ENCODE measurements at regions not wholly inside any gene's neighbourhood (a gene's known extent, or its start where the extent isn't known, plus 50 kb on each side); places are given as distances from the start of the nearest gene placed in this dataset.
"Not testable (repeated sequence)": the region's sequence is repeated elsewhere in the genome, so short reads cannot be mapped to it uniquely, and the experiment has no call there.

DNA sequence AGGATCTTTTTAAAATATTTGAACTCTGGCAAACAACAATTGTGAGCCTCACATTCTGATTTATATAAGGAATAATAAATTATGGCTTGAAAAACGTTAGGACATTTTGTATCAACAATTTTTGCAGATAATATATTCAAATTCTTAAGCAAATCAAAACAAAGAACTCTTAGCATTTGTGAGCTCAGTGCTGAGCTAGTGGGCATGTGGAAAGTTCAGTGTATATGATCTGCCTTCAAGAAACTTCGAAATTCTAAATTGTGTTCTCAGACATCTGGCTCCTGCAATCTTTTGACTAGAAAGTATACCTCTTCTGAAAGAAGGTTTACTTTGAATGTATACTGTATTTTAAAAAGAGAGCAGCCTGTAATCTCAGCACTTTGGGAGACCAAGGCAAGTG, 122.3 kb upstream of the NEIL3 start:
- no peak for DNase-seq

DNA sequence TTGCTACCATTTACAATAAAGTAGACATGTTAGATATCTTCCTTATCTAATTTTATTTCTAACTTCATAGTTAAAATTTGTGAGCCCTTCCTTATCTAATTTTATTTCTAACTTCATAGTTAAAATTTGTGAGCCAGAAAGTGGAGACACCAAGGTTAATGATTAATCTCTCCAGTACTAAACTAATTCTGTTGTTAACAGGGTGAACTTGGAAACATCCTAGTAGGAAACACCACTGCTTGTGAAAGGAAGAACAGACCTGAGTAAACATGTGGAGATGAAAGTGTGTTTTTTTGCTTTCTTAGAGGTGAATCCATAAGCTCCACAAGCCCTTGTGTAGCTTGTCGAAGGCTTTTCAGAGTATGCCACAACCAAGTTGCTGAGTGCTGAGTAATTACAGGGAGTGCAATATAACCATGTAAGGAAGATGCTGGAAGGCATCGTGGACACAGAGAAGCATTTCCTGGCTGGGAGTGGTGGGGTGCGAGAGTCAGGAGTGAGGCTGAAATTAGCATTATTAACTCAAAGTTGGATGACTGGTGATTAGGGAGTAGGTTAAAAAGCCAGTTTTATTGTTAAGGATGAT, 118.6 kb upstream of the NEIL3 start:
- no peak for DNase-seq

GRCh38 chr4:177191586-177191985, 118.1 kb upstream of the NEIL3 start:
- no peak for DNase-seq

GRCh38 chr4:177191991-177192390, 117.7 kb upstream of the NEIL3 start:
- DNase-seq = no peak

DNA sequence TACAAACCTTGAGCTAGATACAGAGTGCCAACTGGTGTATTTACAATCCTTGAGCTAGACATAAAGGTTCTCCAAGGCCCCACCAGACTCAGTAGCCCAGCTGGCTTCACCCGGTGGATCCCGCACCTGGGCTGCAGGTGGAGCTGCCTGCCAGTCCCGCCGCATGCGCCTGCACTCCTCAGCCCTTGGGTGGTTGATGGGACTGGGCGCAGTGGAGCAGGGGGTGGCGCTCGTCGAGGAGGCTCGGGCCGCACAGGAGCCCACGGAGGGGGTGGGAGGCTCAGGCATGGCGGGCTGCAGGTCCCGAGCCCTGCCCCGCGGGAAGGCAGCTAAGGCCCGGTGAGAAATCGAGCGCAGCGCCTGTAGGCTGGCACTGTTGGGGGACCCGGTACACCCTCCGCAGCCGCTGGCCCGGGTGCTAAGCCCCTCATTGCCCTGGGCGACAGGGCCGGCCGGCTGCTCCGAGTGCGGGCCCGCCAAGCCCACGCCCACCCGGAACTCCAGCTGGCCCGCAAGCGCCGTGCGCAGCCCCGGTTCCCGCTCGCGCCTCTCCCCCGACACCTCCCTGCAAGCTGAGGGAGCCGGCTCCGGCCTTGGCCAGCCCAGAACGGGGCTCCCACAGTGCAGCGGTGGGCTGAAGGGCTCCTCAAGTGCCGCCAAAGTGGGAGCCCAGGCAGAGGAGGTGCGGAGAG, 116.5 kb upstream of the NEIL3 start:
- DNase-seq = not testable (repeated sequence)

GRCh38 chr4:177194906-177195305, 114.8 kb upstream of the NEIL3 start:
- no peak for DNase-seq

- DNase-seq = no peak
Measured at GRCh38 chr4:177196615-177197014, 113.1 kb upstream of the NEIL3 start.

- DNase-seq = no peak
Measured at GRCh38 chr4:177201614-177202013, 108.1 kb upstream of the NEIL3 start.

GRCh38 chr4:177204126-177204525, 105.5 kb upstream of the NEIL3 start:
- DNase-seq = no peak

GRCh38 chr4:177214935-177215334, 94.7 kb upstream of the NEIL3 start:
- no peak for DNase-seq

- no peak for DNase-seq
Measured at GRCh38 chr4:177220376-177220775, 89.3 kb upstream of the NEIL3 start.

- no peak for DNase-seq
Measured at GRCh38 chr4:177222781-177223180, 86.9 kb upstream of the NEIL3 start.

DNA sequence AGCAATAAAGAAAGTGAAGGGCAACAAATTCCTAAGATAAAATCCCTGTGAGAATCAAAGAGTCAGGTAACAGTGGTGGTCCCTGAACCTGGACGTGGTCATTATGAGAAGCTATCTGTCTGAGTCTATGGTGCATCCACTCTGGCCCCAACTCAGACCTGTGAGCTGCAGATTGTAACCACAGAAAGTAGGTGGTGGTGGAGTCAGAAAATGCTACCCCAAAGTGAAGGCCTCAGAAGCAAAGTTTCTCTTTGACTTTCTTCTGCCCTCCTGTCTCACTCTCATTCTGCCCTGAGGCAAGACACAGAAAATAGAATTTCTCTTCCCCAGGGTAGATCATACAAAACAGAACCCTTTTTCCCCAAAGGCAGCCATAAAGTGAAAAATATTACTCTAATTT, 84.1 kb upstream of the NEIL3 start:
- DNase-seq = no peak

- no peak for DNase-seq
Measured at GRCh38 chr4:177227636-177228035, 82.0 kb upstream of the NEIL3 start.

GRCh38 chr4:177228599-177228998, 81.1 kb upstream of the NEIL3 start:
- DNase-seq = no peak

- DNase-seq = peak; percentile 20
Measured at GRCh38 chr4:177229331-177229730, 80.3 kb upstream of the NEIL3 start.

DNA sequence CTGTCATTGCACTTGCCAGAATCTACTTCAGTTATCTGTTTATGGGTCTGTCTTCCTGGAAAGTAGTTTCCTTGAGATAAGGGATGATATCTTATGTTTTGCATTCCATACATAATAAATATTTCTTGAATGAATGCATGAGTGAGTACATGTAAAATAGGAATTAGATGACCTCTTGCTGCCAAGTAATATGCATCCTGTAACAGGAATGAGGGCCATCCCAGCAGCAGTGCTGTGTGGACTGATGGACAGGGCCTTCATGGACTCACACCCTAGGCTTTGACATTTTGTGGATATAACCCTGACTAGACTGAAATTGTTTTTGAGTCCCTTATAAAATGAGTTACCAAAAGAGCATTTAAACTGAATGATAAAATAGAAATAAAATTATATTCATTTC, 77.2 kb upstream of the NEIL3 start:
- DNase-seq = no peak

DNA sequence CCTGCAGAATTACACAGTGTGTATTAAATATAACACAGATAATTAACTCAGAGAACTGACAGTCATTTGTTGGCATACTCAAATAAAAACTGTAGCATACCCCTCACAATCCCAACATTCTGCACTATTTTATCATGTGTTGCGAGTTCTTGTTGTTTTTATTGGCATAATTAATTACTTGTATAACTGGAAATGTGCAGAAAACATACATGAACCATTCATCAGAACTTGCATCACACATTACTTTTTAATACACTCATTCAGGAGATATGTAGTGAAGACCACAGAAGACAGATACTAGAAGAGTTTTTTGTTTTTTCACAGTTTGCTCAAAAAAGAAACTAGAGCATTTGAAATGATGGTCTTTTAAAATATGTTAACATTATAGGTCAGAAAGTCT, 74.6 kb upstream of the NEIL3 start:
- no peak for DNase-seq

GRCh38 chr4:177236886-177237285, 72.8 kb upstream of the NEIL3 start:
- DNase-seq = no peak

GRCh38 chr4:177237291-177237690, 72.4 kb upstream of the NEIL3 start:
- DNase-seq = no peak

DNA sequence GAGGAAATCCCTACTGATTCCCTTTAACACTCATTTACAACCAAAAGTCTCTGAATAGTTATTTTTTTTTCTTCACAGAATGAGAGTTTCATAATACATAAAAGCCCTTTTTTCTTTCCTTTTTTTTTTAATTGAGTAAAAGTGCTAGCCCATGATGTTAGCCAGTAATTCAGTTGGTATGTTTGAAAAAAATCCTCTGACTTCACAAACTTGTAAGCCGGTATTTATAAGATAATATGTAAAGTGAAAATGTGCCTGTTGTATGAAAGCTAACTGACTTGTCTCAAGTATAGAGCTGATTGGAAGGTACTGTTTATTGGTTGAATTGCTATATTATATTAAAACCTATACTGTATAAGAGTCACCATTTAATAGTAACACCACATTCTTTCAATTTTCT, 70.2 kb upstream of the NEIL3 start:
- DNase-seq = no peak

DNA sequence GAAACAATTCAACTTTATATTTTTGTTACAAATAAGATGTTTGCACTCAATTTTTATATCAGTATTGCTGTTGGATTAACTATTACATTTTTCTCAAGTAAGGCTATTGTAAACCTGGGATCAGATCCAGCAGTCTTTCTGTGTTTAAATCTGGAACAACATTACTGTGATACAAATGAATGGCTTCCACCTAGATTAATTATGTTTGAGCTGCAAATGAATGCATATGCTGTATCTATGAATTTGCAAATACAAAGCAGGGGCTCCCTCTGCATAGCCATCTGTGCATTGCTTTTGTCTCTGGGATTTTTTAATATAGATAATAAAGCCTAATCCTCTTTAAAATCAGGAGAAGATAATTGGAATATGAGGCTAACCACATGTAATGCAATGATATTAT, 69.8 kb upstream of the NEIL3 start:
- peak; percentile 6 for DNase-seq

GRCh38 chr4:177242651-177243286, 66.9 kb upstream of the NEIL3 start:
- no peak for DNase-seq
